GM21360 (cell line): ENCODE measurements at regions not wholly inside any gene's neighbourhood (a gene's known extent, or its start where the extent isn't known, plus 50 kb on each side); places are given as distances from the start of the nearest gene placed in this dataset.

ENCODE experiments used
- ATAC-seq: cut with Tn5 transposase; IDR thresholded peaks from one replicate; pipeline ENCODE4 v1.9.1; 2021; ENCODE audit warnings: mild to moderate bottlenecking, moderate library complexity; ENCODE audit not compliant: unreplicated experiment

GRCh38 chr4:20302336-20302735, 50.6 kb downstream of the SLIT2 start:
- ATAC-seq: no peak

- ATAC-seq: no peak
These were observed 54.3 kb downstream of the SLIT2 start for GRCh38 chr4:20305976-20306375.

GRCh38 chr4:20311856-20312255, 60.2 kb downstream of the SLIT2 start:
- ATAC-seq: no peak

- no peak for ATAC-seq
These were observed 61.7 kb downstream of the SLIT2 start for GRCh38 chr4:20313237-20314030.

- ATAC-seq: no peak
These were observed 65.8 kb downstream of the SLIT2 start for GRCh38 chr4:20317424-20317985.

GRCh38 chr4:20318001-20318908, 66.5 kb downstream of the SLIT2 start:
- no peak for ATAC-seq

GRCh38 chr4:20318909-20319277, 67.2 kb downstream of the SLIT2 start:
- no peak for ATAC-seq

GRCh38 chr4:20319825-20320612, 68.3 kb downstream of the SLIT2 start:
- no peak for ATAC-seq

GRCh38 chr4:20323991-20324390, 72.3 kb downstream of the SLIT2 start:
- ATAC-seq: no peak

- ATAC-seq: no peak
These were observed 74.8 kb downstream of the SLIT2 start for GRCh38 chr4:20326460-20326859.

GRCh38 chr4:20326977-20327376, 75.3 kb downstream of the SLIT2 start:
- ATAC-seq: no peak

- ATAC-seq: no peak
These were observed 76.1 kb downstream of the SLIT2 start for GRCh38 chr4:20327808-20328207.

- no peak for ATAC-seq
These were observed 79.9 kb downstream of the SLIT2 start for GRCh38 chr4:20331642-20332041.

GRCh38 chr4:20333141-20333715, 81.5 kb downstream of the SLIT2 start:
- ATAC-seq: no peak

- ATAC-seq: no peak
These were observed 85.6 kb downstream of the SLIT2 start for GRCh38 chr4:20337261-20337664.

GRCh38 chr4:20338841-20339240, 87.1 kb downstream of the SLIT2 start:
- ATAC-seq: no peak

- ATAC-seq: no peak
These were observed 89.5 kb downstream of the SLIT2 start for GRCh38 chr4:20341134-20341738.

GRCh38 chr4:20347531-20347930, 95.8 kb downstream of the SLIT2 start:
- no peak for ATAC-seq

GRCh38 chr4:20348411-20348810, 96.7 kb downstream of the SLIT2 start:
- no peak for ATAC-seq
